Renal cortex interstitium (tissue), 11 donors: ENCODE measurements at regions not wholly inside any gene's neighbourhood (a gene's known extent, or its start where the extent isn't known, plus 50 kb on each side); places are given as distances from the start of the nearest gene placed in this dataset.
"Not testable (repeated sequence)": the region's sequence is repeated elsewhere in the genome, so short reads cannot be mapped to it uniquely, and the experiment has no call there.

Experiments
- DNase-seq, 11 donors: peaks; one replicate each; pipeline ENCODE4 v3.0.0-alpha.2; 2013; ENCODE audit warnings: low read depth in 9 of 11, low spot score in 4 of 11; ENCODE audit errors: extremely low read depth in 1 of 11

DNA sequence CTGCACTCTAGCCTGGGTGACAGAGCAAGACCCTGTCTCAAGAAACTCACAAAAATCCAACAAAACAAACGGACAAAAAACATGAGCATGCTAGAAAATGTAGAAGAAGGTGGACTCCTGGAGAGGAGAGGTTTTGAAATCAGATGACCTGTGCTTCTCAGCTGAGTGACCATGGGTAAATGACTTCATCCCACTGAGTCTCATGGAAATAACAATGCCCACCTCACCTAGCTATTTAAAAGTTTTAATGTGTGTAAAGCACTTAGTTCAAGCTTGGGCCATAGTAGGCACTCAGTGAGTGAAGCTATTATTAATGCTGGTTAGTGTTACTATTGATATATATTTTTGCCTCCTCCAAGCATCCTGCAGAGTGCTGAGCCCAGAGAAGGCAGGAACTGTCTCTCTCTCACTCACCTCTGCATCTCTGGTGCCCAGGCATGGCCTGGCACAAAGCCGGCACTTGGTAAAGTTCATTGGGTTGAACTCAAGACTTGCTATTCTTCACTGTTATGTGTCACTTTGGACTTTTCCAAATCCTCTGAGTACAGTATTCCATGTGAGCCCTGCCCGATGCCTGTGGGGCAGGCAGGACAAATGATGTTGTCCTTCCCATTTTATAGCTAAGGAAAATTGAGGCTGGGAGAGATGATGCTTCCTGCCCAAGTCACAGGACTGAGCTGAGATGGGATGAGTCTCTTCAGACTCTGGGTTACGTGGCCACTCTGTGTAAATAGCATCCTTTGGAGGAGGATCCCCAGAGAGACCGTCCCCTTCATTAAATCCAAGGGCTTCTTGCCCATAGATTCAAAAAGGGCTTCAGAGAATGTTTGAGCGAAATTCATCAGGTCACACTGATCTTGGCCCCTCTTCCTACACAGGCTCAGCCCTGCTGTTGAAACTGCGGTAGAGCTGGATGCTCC lies 81.4 kb upstream of the EMX2 start:
- no peak for DNase-seq

GRCh38 chr10:117458571-117458970 lies 83.3 kb upstream of the PDZD8 start:
- DNase-seq: no peak

- no peak for DNase-seq
These were observed 82.7 kb upstream of the PDZD8 start for GRCh38 chr10:117457932-117458331.

- no peak for DNase-seq
These were observed 82.0 kb upstream of the PDZD8 start for GRCh38 chr10:117457071-117457810.

GRCh38 chr10:117455346-117455745 lies 80.1 kb upstream of the PDZD8 start:
- DNase-seq: no peak

GRCh38 chr10:117454502-117454901 lies 79.3 kb upstream of the PDZD8 start:
- DNase-seq: no peak

DNA sequence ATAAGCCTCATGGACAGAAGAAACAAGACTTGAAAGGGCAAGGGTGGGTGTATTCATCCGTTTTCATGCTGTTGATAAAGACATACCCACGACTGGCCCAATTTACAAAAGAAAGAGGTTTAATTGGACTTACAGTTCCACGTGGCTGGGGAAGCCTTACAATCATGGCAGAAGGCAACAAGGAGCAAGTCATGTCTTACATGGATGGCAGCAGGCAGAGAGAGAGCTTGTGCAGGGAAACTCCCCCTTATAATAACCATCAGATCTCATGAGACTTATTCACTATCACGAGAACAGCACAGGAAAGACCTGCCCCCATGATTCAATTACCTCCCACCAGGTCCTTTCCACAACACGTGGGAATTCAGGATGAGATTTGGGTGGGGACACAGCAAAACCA lies 78.2 kb upstream of the PDZD8 start:
- DNase-seq: not testable (repeated sequence)

GRCh38 chr10:117450940-117451339 lies 75.7 kb upstream of the PDZD8 start:
- no peak for DNase-seq

DNA sequence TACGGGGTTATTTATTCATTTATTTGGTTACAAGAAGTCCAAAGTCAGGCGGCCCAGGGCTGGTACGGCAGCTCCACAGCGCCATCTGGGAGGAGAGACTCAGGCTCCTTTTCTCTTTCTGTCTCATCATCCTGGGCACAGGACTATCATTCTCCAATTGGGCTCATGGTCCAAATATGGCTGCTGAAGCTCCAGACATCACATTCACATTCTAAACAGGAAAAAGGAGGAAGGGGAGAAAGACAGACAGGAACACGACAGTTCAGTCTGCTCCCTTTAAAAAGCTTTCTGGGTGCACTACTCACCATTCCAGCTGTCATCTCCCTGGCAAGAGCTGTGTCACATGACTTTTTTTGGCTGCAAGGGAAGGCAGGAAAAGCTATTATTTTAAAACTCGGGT lies 74.4 kb upstream of the PDZD8 start:
- DNase-seq: no peak

DNA sequence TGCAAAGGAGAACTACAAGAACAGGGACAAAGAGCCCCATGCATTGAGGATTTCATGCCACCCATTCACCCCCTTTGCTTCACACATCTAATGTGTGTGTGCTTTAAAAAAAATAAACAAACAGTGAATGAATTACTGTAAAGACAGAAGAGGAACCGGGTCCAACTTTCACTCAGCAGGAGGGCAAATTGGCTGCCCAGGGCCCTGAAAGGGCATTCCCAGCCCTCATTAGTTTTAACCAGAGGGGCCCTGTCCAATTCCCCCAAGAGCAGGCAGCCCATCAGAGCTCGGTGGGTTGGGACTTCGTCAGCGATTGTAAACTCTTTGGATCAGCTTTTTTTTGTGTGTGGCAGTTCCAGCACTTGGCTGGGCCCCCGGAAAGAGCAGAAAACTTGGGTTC lies 73.6 kb upstream of the PDZD8 start:
- DNase-seq: no peak

DNA sequence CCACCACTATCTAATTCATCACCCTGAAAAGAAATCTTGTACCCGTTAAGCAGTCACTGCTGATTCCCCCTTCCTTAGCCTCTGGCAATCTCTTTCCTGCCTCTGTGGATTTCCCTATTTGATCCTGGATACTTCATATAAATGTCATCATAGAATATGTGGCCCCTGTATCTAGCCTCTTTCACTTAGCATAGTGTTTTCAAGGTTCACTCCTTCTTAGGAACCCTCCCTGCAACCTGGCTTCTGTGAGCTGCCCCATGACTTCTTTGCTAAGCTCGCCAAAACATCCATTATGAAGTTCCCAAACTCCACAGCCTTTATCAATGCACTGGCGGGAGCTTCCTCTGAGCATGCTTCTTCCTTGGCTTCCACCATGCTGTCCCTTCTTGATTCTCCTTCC lies 70.8 kb upstream of the PDZD8 start:
- DNase-seq: no peak

DNA sequence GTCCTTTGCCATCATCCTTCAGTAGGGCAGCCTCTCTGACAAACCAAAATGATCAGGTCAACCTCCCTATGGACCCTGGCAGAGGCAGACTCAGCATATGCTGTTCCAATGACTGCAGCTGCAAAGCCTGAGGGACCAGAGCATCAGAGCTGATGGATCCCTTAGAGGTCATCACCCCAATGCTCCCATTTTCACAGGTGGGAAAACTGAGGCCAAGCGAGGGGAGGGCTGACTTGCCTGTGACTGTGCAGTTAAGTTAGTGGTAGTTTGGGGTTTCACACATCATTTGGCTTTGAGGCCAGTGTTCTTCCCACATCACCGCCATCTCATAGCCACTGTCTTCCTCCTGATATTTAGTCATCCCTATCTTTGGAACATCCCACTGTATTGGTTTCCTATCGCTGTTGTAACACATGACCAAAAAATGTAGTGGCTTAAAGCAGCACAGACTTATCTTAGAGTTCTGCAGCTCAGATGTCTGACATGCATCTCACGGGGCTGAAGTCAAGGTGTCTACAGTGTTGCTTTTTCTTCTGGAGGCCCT lies 69.3 kb upstream of the PDZD8 start:
- no peak for DNase-seq

- DNase-seq: no peak
These were observed 68.4 kb upstream of the PDZD8 start for GRCh38 chr10:117443686-117444041.

- DNase-seq: peak in 10 of 11 donors; percentile 52 to 75 (median 63)
These were observed 67.9 kb upstream of the PDZD8 start for GRCh38 chr10:117442944-117443685.

DNA sequence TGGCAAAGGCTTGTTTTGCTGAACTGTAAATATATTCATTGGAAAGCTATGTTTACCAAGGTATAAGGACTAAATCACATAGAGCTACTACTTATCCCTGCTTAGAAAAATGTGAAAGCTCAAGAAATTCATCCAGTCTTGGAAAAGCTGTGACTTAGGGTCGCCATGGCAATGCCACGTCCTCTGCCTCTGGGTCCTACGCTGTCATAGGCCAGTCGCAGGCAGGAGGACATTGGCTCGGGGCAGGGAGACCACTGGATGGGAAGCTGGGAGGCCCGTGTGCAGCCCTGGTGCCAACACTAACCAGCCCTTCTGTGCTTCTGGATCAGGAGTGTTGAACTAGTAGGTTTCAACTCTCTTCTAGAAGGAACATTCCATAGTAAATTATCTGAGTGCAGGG lies 67.3 kb upstream of the PDZD8 start:
- DNase-seq: no peak

DNA sequence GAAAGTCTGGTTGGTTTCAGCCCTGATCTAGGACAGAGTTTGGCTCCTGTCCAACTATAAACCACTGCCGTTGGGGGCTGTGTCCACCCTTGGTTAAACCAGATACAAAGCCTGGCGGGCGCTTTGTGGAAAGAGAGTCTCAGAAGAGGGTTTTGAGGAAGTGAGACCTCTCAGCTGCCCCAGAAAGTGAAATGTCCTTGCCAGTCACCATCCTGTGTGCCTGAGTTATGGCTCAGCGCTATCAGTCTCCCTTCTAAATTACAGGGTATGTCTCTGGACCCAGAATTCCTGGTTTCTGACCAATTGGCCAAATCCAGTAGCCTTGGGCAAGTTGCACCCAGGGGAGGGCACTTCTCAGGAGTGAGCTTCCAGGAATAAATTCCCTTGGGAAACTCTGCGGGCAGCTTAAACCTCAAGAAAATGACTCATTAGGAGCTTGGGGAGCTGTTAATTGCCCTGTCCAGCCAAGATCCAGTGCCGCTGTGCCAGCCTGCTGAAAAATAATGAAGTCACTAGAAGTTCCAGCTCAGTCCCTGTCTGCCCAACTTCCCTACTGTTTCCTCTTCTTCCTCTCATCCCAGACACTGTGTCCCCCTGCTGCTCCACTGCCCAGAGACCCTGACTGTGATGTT lies 66.7 kb upstream of the PDZD8 start:
- no peak for DNase-seq

DNA sequence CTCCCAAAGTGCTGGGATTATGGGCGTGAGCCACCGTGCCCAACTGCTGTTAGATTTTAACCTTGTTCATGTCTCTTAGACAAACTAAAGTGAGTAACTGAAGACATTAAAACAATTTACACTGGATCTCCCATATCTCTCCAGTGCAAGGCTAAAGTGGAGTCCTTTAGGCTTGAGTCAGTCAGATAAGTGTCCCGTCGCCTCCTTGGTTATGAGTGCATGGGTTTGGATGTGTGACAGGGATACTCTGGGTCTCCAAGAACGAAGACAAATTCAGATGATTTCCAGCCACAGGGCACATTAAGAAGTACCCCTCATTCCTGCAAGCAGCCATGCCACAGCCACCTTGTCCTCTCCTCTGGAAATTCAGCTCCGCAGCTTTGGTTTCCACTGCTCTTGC lies 66.1 kb upstream of the PDZD8 start:
- no peak for DNase-seq

DNA sequence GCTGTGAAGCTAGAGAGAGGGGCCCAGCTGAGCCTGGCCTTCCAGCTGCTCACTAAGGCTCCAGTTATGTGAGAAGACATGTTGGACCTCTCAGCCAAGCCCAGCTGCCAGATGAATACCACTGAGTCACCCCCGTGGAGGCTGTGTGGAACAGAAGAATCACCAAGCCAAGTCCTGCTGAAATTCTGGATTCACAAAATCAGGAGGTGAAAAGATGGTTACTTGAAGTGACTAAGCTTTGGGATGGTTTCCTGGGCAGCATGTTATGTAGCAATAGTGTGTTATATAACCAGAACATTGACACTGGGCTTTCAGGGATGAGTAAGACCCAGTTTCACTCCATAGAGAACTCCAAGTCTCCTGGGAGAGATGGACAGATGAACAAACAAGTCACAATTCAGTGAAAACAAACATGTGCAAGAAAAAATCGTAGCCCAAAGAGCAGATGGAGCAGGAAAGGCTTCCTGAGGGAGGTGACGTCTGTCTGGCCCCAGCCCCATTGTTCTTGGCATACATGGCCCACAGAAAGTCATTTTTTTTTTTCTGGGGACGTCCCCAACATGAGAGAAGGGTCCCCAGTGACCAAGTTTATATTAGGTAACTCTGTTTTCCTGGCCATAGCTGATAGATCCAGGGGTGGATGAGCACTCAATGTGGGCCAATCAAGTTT lies 64.1 kb upstream of the PDZD8 start:
- no peak for DNase-seq

DNA sequence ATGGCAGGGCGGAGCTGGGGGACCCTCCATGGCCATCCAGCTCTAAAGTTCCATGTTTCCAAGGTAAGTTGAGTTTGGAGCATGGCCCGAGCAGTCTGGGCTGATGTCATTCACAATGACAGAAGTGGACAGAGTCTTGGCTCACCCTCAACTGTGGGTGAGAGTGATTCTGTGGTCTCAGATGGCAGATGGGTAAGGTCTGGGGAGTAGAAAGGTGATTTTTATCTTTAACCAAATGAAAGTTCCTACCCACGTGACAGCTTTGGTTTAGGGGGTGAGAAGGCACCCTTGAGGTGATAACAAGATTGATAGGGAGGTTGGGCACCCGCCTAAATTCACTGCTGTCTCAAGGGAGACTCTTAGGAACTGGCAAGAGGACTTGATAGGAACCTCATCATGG lies 57.6 kb upstream of the PDZD8 start:
- no peak for DNase-seq
